ENCODE measurements at regions not wholly inside any gene's neighbourhood (a gene's known extent, or its start where the extent isn't known, plus 50 kb on each side); places are given as distances from the start of the nearest gene placed in this dataset.

- no peak for TF ChIP-seq CTCF (IDR thresholded peaks at IDR 0.05)
- no peak for TF ChIP-seq POLR2A (IDR thresholded peaks at IDR 0.05)
Observed at GRCh38 chr15:23839893-23840474, 152.9 kb upstream of the NDN start.
